Renal cortex interstitium (tissue), 11 donors: ENCODE measurements at regions not wholly inside any gene's neighbourhood (a gene's known extent, or its start where the extent isn't known, plus 50 kb on each side); places are given as distances from the start of the nearest gene placed in this dataset.
"Not testable (repeated sequence)": the region's sequence is repeated elsewhere in the genome, so short reads cannot be mapped to it uniquely, and the experiment has no call there.

ENCODE experiments used
- DNase-seq, 11 donors: peaks; one replicate each; pipeline ENCODE4 v3.0.0-alpha.2; 2013; ENCODE audit warnings: low read depth in 9 of 11, low spot score in 4 of 11; ENCODE audit errors: extremely low read depth in 1 of 11

- no peak for DNase-seq
Observed at GRCh38 chr1:213414911-213415310, 363.9 kb downstream of the RPS6KC1 start.

GRCh38 chr1:213415691-213416380 is 364.8 kb downstream of the RPS6KC1 start:
- DNase-seq = peak in 4 of 11 donors; percentile 6 to 32 (median 21)

GRCh38 chr1:213416461-213417224 is 365.6 kb downstream of the RPS6KC1 start:
- DNase-seq = no peak

- no peak for DNase-seq
Observed at GRCh38 chr1:213417225-213417820, 366.3 kb downstream of the RPS6KC1 start.

GRCh38 chr1:213417846-213418245 is 366.8 kb downstream of the RPS6KC1 start:
- no peak for DNase-seq

GRCh38 chr1:213418268-213419071 is 367.4 kb downstream of the RPS6KC1 start:
- no peak for DNase-seq

GRCh38 chr1:213419401-213420030 is 368.5 kb downstream of the RPS6KC1 start:
- no peak for DNase-seq

GRCh38 chr1:213421178-213421577 is 370.1 kb downstream of the RPS6KC1 start:
- DNase-seq = not testable (repeated sequence)

- DNase-seq = no peak
Observed at GRCh38 chr1:213423041-213423440, 372.0 kb downstream of the RPS6KC1 start.

GRCh38 chr1:213423605-213424004 is 372.6 kb downstream of the RPS6KC1 start:
- DNase-seq = no peak

GRCh38 chr1:213425376-213426030 is 374.5 kb downstream of the RPS6KC1 start:
- DNase-seq = no peak

- DNase-seq = no peak
Observed at GRCh38 chr1:213429642-213430041, 378.6 kb downstream of the RPS6KC1 start.

GRCh38 chr1:213435715-213436114 is 384.7 kb downstream of the RPS6KC1 start:
- DNase-seq = no peak

GRCh38 chr1:213438339-213438738 is 387.3 kb downstream of the RPS6KC1 start:
- no peak for DNase-seq

GRCh38 chr1:213439703-213440102 is 388.7 kb downstream of the RPS6KC1 start:
- no peak for DNase-seq

- DNase-seq = no peak
Observed at GRCh38 chr1:213440766-213441165, 389.7 kb downstream of the RPS6KC1 start.

GRCh38 chr1:213443415-213443814 is 392.4 kb downstream of the RPS6KC1 start:
- no peak for DNase-seq

- DNase-seq = no peak
Observed at GRCh38 chr1:213444224-213444623, 393.2 kb downstream of the RPS6KC1 start.
